ENCODE measurements at regions not wholly inside any gene's neighbourhood (a gene's known extent, or its start where the extent isn't known, plus 50 kb on each side); places are given as distances from the start of the nearest gene placed in this dataset.

DNA sequence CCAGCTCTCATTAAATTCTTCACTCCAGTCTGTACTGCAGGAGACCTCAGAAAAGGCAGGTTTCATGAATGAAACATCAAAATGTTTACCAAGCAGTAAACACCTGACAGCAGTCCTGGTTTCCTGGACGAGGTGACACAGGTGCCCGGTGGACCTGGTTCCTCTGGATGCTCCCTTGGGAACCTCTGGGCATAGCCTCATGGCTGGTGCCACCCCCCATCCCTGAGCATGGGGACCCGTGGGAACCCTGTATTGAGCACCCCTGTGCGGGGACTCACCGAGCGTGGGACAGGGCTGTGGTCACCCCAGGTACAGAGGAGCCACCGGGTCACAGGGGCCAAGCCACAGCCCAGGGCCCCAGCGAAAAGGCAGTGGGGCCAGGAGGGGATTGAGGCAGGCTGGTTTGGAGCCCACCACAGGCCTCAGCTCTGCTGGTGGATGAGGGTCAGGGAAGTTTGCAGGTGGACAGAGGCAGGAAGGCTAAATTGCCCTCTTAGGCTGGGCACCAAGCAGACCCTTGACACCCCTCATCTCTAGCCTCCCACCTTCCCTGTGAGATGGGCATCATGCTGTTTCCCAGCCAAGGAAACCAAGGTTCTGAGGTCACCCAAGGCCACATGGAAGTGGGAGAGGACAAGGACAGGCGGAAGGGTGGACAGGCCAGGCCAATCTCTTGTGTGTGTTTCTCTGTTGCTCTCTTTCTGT is 158.4 kb downstream of the PTPRU start:
- H3K4me3 ChIP-seq (IDR thresholded peaks at IDR 0.05; ENCODE audit: insufficient read depth, low read depth, low read length), result no peak overlapping the region
- H3K4me2 ChIP-seq, result no peak overlapping the region
- TF ChIP-seq, protein P1, sequence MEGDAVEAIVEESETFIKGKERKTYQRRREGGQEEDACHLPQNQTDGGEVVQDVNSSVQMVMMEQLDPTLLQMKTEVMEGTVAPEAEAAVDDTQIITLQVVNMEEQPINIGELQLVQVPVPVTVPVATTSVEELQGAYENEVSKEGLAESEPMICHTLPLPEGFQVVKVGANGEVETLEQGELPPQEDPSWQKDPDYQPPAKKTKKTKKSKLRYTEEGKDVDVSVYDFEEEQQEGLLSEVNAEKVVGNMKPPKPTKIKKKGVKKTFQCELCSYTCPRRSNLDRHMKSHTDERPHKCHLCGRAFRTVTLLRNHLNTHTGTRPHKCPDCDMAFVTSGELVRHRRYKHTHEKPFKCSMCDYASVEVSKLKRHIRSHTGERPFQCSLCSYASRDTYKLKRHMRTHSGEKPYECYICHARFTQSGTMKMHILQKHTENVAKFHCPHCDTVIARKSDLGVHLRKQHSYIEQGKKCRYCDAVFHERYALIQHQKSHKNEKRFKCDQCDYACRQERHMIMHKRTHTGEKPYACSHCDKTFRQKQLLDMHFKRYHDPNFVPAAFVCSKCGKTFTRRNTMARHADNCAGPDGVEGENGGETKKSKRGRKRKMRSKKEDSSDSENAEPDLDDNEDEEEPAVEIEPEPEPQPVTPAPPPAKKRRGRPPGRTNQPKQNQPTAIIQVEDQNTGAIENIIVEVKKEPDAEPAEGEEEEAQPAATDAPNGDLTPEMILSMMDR (conservative IDR thresholded peaks at IDR 0.05; ENCODE audit: low read depth, low read length), result no peak
- no peak overlapping the region for H3K9ac ChIP-seq
- no peaks in the 10 kb centered on the region for H3K79me2 ChIP-seq (ENCODE audit: insufficient read depth, low read depth)
- H3K36me3 ChIP-seq (ENCODE audit: insufficient read depth), result no peaks in the 10 kb centered on the region
- H3K27ac ChIP-seq, result no peak overlapping the region
- no peaks in the 10 kb centered on the region for H4K20me1 ChIP-seq (ENCODE audit: insufficient read depth)
- no peak overlapping the region for H2AFZ ChIP-seq (ENCODE audit: low read depth)
- no peaks in the 10 kb centered on the region for H3K4me1 ChIP-seq (ENCODE audit: low read depth, poor library complexity, severe bottlenecking)
- H3K27me3 ChIP-seq (ENCODE audit: insufficient read depth, low read depth), result peaks cover 15% of the 10 kb centered on the region; the same call in 1 of the 2 replicates

DNA sequence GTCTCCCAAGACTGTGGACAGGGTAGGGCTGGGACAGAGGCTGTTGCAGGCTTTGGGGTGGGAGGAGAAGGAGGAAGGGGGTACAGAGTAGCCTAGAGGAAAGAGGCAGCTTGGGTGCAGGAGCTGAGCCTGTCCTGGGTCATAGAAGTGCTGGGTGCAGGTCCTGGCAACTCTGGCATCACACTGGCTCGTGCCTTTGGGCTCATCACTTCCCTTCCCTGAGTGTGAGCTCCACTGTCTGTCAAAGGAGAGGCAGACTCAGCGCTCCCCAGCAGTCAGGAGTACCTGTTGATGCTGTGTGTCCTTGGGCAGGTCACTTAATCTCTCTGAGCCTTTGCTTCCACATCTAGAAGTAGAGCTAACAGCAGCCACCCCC is 157.1 kb downstream of the PTPRU start:
- no peak overlapping the region for H3K9ac ChIP-seq
- H3K4me2 ChIP-seq, result no peak overlapping the region
- no peaks in the 10 kb centered on the region for H3K36me3 ChIP-seq (ENCODE audit: insufficient read depth)
- H4K20me1 ChIP-seq (ENCODE audit: insufficient read depth), result no peaks in the 10 kb centered on the region
- no peaks in the 10 kb centered on the region for H3K79me2 ChIP-seq (ENCODE audit: insufficient read depth, low read depth)
- no peak overlapping the region for H3K27ac ChIP-seq
- TF ChIP-seq, protein P1 (conservative IDR thresholded peaks at IDR 0.05; ENCODE audit: low read depth, low read length), result no peak
- peaks cover 15% of the 10 kb centered on the region; the same call in 1 of the 2 replicates for H3K27me3 ChIP-seq (ENCODE audit: insufficient read depth, low read depth)
- H2AFZ ChIP-seq (ENCODE audit: low read depth), result no peak overlapping the region
- no peaks in the 10 kb centered on the region for H3K4me1 ChIP-seq (ENCODE audit: low read depth, poor library complexity, severe bottlenecking)
- H3K4me3 ChIP-seq (IDR thresholded peaks at IDR 0.05; ENCODE audit: insufficient read depth, low read depth, low read length), result no peak overlapping the region

DNA sequence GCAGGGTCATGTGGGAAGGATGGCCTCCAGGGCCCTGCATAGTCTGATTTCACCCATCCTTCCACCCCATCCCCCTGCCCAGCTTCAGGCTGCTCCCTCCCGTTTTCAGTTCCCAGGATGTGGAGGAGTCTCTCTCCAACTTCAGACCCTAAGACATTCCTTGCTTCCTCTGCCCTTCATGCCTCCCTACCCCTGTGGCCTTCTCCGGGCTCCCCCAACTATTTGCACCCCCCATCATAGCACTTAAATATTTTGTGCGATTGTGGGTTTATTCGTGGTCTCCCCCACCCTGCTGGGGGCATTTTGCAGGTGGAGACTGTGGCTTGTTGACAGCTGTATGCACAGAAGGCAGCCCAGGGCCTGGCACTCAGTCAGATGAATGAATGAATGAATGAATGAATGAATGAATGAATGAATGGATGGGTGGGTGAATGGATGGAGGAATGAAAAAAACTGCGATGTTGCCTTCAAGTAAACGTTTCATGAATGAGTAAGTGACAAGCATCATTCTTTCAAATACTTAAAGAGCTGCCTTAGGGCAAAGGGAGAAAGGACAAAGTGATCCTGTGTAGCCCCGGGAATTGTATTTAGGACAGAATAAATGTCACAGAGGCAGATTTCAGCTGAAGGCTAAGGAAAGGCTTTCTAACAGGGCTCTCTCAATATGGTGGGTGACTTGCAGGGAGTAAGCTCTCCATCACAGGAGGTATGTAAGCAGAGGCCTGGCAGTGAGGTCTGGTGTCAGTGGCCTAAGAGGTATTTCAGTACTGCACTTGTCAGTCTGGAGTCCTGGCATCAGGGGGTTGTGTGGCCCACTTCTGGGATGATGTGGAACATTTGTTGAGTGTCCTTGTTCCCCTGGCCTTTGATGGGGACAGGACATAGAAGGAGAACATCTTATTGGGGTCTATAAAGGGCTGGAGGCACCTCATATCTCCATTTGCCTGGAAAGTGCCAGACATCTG is 156.4 kb downstream of the PTPRU start:
- Histone ChIP-seq H3K36me3 (ENCODE audit: insufficient read depth) (no peaks in the 10 kb centered on the region), H3K27ac (no peak overlapping the region), H4K20me1 (ENCODE audit: insufficient read depth) (no peaks in the 10 kb centered on the region), H3K4me3 (IDR thresholded peaks at IDR 0.05; ENCODE audit: insufficient read depth, low read depth, low read length) (no peak overlapping the region), H3K9ac (no peak overlapping the region), H3K79me2 (ENCODE audit: insufficient read depth, low read depth) (no peaks in the 10 kb centered on the region), H3K4me2 (no peak overlapping the region), H3K4me1 (ENCODE audit: low read depth, poor library complexity, severe bottlenecking) (no peaks in the 10 kb centered on the region), H3K27me3 (ENCODE audit: insufficient read depth, low read depth) (peaks cover 18% of the 10 kb centered on the region; the same call in 1 of the 2 replicates), H2AFZ (ENCODE audit: low read depth) (no peak overlapping the region)
- TF ChIP-seq, protein P1 (conservative IDR thresholded peaks at IDR 0.05; ENCODE audit: low read depth, low read length), result no peak

DNA sequence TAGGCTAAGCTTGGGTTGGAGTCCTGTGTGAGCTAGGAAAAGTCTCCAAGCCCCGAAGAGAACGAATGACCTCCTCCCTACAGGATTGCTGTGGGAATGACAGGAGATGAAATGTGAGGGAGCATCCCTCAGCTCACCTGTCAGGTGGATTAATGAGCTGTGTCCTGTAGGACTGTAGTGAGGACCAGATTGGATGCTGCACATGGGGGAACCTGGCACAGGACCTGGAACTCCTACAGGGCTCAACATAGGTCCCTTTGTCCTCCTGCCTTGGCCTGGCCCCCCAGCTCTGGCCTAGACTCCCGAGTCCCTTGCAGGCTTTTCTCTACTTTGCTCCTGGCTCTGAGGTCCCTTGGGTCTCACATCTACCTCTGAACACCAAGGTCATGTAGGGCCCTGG is 155.7 kb downstream of the PTPRU start:
- TF ChIP-seq, protein P1 (conservative IDR thresholded peaks at IDR 0.05; ENCODE audit: low read depth, low read length), result no peak
- H3K36me3 ChIP-seq (ENCODE audit: insufficient read depth), result no peaks in the 10 kb centered on the region
- no peak overlapping the region for H3K4me3 ChIP-seq (IDR thresholded peaks at IDR 0.05; ENCODE audit: insufficient read depth, low read depth, low read length)
- peaks cover 18% of the 10 kb centered on the region; the same call in 1 of the 2 replicates for H3K27me3 ChIP-seq (ENCODE audit: insufficient read depth, low read depth)
- no peaks in the 10 kb centered on the region for H3K79me2 ChIP-seq (ENCODE audit: insufficient read depth, low read depth)
- H3K9ac ChIP-seq, result no peak overlapping the region
- no peak overlapping the region for H3K27ac ChIP-seq
- no peaks in the 10 kb centered on the region for H4K20me1 ChIP-seq (ENCODE audit: insufficient read depth)
- no peak overlapping the region for H3K4me2 ChIP-seq
- H2AFZ ChIP-seq (ENCODE audit: low read depth), result no peak overlapping the region
- no peaks in the 10 kb centered on the region for H3K4me1 ChIP-seq (ENCODE audit: low read depth, poor library complexity, severe bottlenecking)

All from KMS-11 (cell line).